GM12891 (cell line): ENCODE measurements at regions not wholly inside any gene's neighbourhood (a gene's known extent, or its start where the extent isn't known, plus 50 kb on each side); places are given as distances from the start of the nearest gene placed in this dataset.

Experiments
- PAX5 ChIP-seq: IDR thresholded peaks from 2 replicates; pipeline ENCODE4 v1.6.1; 2011; ENCODE audit warnings: low read length, moderate library complexity, mild to moderate bottlenecking; ENCODE audit not compliant: insufficient read depth, severe bottlenecking
- POLR2A ChIP-seq: IDR thresholded peaks from 2 replicates; pipeline ENCODE4 v1.6.1; 2011; ENCODE audit warnings: low read depth, low read length, control low read depth
- POLR2AphosphoS5 ChIP-seq: IDR thresholded peaks from 2 replicates; pipeline ENCODE4 v1.6.1; 2011; ENCODE audit warnings: low read depth, low read length, control low read depth
- POU2F2 ChIP-seq: IDR thresholded peaks from 2 replicates; pipeline ENCODE4 v1.6.1; 2011; ENCODE audit warnings: low read depth, mild to moderate bottlenecking, control low read depth, low read length, moderate library complexity
- SPI1 ChIP-seq: IDR thresholded peaks from 2 replicates; pipeline ENCODE4 v1.6.1; 2011; ENCODE audit warnings: low read depth, low read length, control low read depth
- TAF1 ChIP-seq: IDR thresholded peaks from 2 replicates; pipeline ENCODE4 v1.6.1; 2011; ENCODE audit warnings: low read depth, low read length, control low read depth

- TF ChIP-seq POLR2AphosphoS5 (no peak), TAF1 (no peak), POLR2A (no peak), SPI1 (no peak), POU2F2 (no peak), PAX5 (no peak)
These were observed 171.5 kb downstream of the MN1 start for GRCh38 chr22:27629908-27630673.
